Sigmoid colon (tissue), 4 donors: ENCODE measurements at regions not wholly inside any gene's neighbourhood (a gene's known extent, or its start where the extent isn't known, plus 50 kb on each side); places are given as distances from the start of the nearest gene placed in this dataset.

ENCODE experiments used
- POLR2AphosphoS5 ChIP-seq, 4 donors: sonication (generic); formaldehyde crosslinking; IDR thresholded peaks; one replicate each; pipeline ENCODE4 v1.6.1; 2017; ENCODE audit warnings: antibody characterized with exemption in 4 of 4
- TF ChIP-seq, protein P1 (sequence below), 4 experiments: fragments of 450-650 bp in 3 of 4; fragments of 200-600 bp in 1 of 4; IDR thresholded peaks; one replicate each; pipeline ENCODE4 v1.5.1; 2016 to 2019; ENCODE audit warnings: antibody characterized with exemption in 4 of 4, mild to moderate bottlenecking in 3 of 4, moderate library complexity in 2 of 4

DNA sequence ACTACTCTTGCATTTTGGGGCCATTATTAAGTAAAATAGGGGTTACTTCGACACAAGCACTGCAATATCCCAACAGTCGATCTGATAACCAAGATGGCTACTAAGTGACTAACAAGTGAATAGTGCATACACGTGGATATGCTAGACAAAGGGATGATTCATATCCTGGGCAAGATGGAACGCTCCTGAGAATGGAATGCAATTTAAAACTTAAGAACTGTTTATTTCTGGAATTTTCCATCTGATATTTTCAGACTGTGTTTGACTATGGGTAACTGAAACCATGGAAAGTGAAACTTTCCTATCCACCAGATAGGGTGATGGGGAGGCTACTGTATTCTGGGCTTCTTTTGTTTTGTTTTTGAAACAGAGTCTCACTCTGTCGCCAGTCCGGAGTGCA, 66.5 kb downstream of the ILRUN start:
- TF ChIP-seq, protein P1, sequence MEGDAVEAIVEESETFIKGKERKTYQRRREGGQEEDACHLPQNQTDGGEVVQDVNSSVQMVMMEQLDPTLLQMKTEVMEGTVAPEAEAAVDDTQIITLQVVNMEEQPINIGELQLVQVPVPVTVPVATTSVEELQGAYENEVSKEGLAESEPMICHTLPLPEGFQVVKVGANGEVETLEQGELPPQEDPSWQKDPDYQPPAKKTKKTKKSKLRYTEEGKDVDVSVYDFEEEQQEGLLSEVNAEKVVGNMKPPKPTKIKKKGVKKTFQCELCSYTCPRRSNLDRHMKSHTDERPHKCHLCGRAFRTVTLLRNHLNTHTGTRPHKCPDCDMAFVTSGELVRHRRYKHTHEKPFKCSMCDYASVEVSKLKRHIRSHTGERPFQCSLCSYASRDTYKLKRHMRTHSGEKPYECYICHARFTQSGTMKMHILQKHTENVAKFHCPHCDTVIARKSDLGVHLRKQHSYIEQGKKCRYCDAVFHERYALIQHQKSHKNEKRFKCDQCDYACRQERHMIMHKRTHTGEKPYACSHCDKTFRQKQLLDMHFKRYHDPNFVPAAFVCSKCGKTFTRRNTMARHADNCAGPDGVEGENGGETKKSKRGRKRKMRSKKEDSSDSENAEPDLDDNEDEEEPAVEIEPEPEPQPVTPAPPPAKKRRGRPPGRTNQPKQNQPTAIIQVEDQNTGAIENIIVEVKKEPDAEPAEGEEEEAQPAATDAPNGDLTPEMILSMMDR (IDR thresholded peaks at IDR 0.05): no peak
- no peak for TF ChIP-seq POLR2AphosphoS5 (IDR thresholded peaks at IDR 0.05)
